Gastroesophageal sphincter (tissue), 3 donors: ENCODE measurements at regions not wholly inside any gene's neighbourhood (a gene's known extent, or its start where the extent isn't known, plus 50 kb on each side); places are given as distances from the start of the nearest gene placed in this dataset.

Source experiments
- CTCF ChIP-seq, 4 experiments: fragments of 200-600 bp in 2 of 4; fragments of 450-650 bp in 2 of 4; sonication (generic) in 1 of 4; IDR thresholded peaks; one replicate each; pipeline ENCODE4 v1.5.1; 2017 to 2019; ENCODE audit warnings: antibody characterized with exemption in 4 of 4, mild to moderate bottlenecking in 2 of 4, moderate library complexity in 2 of 4
- EP300 ChIP-seq: sonication (generic); formaldehyde crosslinking; IDR thresholded peaks from one replicate; pipeline ENCODE4 v1.6.1; 2017; ENCODE audit warnings: antibody characterized with exemption, mild to moderate bottlenecking
- POLR2AphosphoS5 ChIP-seq: sonication (generic); formaldehyde crosslinking; IDR thresholded peaks from one replicate; pipeline ENCODE4 v1.6.1; 2017; ENCODE audit warnings: antibody characterized with exemption

GRCh38 chr12:111056618-111057521, 136.5 kb upstream of the MYL2 start:
- TF ChIP-seq CTCF (IDR thresholded peaks at IDR 0.05) (no peak), EP300 (no peak), POLR2AphosphoS5 (no peak)
